Neuron (in vitro differentiated cells): ENCODE measurements at regions not wholly inside any gene's neighbourhood (a gene's known extent, or its start where the extent isn't known, plus 50 kb on each side); places are given as distances from the start of the nearest gene placed in this dataset.
A peak's percentile ranks its signal among the peaks of the same experiment; 100 is the strongest.
"Not testable (repeated sequence)": the region's sequence is repeated elsewhere in the genome, so short reads cannot be mapped to it uniquely, and the experiment has no call there.

ENCODE experiments used
- H2AFZ ChIP-seq: one replicate; pipeline ENCODE4 v1.6.1; 2013; ENCODE audit warnings: low read depth, mild to moderate bottlenecking, inconsistent platforms, low read length, moderate library complexity
- H3K27me3 ChIP-seq: one replicate; pipeline ENCODE4 v1.6.1; 2013; ENCODE audit warnings: low read length; ENCODE audit not compliant: insufficient read depth
- H3K36me3 ChIP-seq: one replicate; pipeline ENCODE4 v1.6.1; 2013; ENCODE audit warnings: low read length; ENCODE audit not compliant: insufficient read depth
- H3K4me1 ChIP-seq: one replicate; pipeline ENCODE4 v1.6.1; 2013; ENCODE audit warnings: low read length; ENCODE audit not compliant: insufficient read depth
- H3K4me3 ChIP-seq: 2 replicates; pipeline ENCODE4 v1.5.1; 2013; ENCODE audit warnings: mild to moderate bottlenecking, low read length, moderate library complexity
- H3K9me3 ChIP-seq: one replicate; pipeline ENCODE4 v1.6.1; 2013; ENCODE audit warnings: low read length

DNA sequence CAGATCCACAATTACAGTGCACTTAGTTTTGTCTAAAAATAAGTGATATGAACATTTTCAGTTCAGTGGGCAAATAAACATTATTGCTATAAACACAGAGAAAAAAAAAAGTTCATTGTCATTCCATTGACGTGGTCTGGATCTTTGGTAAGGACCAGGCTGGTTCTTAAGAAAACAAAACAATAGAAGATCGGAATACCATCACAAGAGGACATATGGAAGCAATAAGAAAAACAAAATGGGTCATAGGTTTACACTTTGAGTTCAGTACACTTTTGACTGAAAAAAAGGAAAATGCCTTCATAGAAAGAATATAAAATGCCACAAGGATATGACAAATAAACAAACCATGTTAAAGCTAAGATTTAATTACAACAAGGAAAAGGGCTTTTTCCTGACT is 289.5 kb upstream of the TYRP1 start:
- Histone ChIP-seq H3K9me3 (no peaks in the 10 kb centered on the region), H2AFZ (no peak overlapping the region), H3K36me3 (no peaks in the 10 kb centered on the region), H3K4me3 (no peak overlapping the region), H3K27me3 (no peaks in the 10 kb centered on the region), H3K4me1 (no peaks in the 10 kb centered on the region)

DNA sequence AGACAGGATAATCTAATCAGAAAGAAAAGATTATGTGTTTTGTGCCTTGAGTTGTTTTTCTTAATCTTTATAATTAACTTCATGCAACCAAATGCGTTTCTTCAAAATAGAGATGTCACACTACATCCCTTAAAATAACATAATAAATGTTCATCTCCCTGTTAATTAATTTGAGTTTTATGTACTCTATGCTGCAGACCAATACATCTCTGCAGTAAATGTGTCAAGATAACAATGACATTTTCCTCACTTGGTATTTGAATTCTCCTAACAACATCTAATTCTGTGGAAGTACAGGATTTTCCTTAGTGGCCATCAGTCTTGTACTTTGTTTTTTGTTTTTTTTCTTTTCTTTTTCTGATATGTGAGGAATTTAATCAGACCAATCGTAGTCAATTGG is 279.2 kb upstream of the TYRP1 start:
- Histone ChIP-seq H3K4me1 (peaks cover 12% of the 10 kb centered on the region), H3K36me3 (no peaks in the 10 kb centered on the region), H3K4me3 (no peak overlapping the region), H2AFZ (no peak overlapping the region), H3K27me3 (no peaks in the 10 kb centered on the region), H3K9me3 (no peaks in the 10 kb centered on the region)

DNA sequence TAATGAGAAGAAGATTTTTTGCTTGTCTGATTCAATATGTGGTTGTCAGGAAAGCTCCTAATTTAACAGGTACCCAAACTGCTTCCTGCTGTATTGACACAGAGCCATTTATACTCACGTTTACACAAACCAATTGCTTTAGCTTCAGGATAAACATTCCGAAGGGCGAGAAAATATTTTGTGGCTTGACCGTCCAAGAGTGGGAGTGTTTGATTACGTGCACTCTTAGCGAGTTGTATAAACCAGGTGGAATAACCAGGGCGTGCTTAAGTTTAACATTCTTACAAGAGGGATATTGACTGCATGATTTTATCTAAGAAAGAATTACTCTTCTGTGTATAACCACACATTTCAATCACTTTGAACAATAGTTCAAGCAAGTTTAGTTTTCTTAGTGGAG is 278.7 kb upstream of the TYRP1 start:
- H3K4me1 ChIP-seq, result peaks cover 12% of the 10 kb centered on the region
- H3K36me3 ChIP-seq, result no peaks in the 10 kb centered on the region
- H3K27me3 ChIP-seq, result no peaks in the 10 kb centered on the region
- no peak overlapping the region for H2AFZ ChIP-seq
- no peak overlapping the region for H3K4me3 ChIP-seq
- H3K9me3 ChIP-seq, result no peaks in the 10 kb centered on the region

DNA sequence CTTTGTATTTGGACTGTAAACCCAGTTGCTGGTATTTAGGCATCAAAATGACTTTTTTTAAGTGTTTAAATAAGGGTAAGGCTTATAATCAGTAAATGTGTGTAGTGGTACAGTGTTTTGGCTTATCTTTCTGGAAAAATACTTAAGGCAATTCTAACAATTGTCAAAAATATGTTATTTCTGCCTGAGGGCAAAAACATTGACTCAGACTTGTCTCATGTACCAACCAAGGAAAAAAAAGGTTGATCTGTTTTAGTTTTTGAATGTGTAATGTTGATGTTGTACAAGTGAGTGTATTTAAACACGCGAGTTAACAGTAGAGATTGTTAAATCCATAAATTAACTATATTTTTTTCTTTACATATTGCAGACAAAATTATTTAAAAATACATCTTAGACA is 277.8 kb upstream of the TYRP1 start:
- Histone ChIP-seq H3K9me3 (no peaks in the 10 kb centered on the region), H3K4me3 (no peak overlapping the region), H3K27me3 (no peaks in the 10 kb centered on the region), H3K36me3 (no peaks in the 10 kb centered on the region), H3K4me1 (peaks cover 12% of the 10 kb centered on the region), H2AFZ (no peak overlapping the region)

DNA sequence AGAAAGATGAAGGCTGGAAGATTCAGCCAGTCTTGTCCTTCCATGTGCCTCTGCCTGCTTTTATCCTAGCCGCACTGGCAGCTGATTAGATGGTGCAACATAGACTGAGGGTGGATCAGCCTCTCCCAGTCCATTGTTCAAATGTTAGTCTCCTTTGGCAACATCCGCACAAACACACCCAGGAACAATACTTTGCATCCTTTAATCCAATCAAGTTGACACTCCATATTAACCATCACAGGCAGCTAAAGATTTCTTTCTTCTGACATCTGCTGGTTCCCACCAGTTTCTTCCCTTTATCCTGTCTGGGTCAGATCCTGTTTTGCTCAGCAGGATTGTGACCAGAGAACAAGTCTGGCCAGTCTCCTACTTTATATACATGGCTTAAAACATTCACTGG is 276.5 kb upstream of the TYRP1 start:
- H3K9me3 ChIP-seq, result no peaks in the 10 kb centered on the region
- no peak overlapping the region for H3K4me3 ChIP-seq
- H3K27me3 ChIP-seq, result no peaks in the 10 kb centered on the region
- H2AFZ ChIP-seq, result no peak overlapping the region
- no peaks in the 10 kb centered on the region for H3K36me3 ChIP-seq
- peaks cover 12% of the 10 kb centered on the region for H3K4me1 ChIP-seq

DNA sequence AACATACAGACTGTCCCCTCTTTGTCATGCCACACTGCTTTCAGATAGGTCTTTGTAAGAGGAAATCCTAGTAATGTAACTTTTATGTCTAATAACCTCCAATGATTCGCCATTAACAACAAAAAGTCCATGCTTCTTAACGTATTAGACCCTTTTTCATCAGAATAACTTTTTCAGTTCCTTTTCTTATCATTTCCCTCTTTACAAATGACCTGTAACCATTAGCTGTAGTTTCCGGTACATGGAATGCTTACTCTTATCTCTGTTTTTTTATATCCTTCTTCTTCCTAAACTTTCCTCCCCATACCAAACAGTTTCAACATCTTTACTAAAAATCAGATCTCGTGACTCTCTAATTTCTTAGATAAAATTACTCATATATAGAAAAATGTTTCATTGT is 268.9 kb upstream of the TYRP1 start:
- Histone ChIP-seq H3K27me3 (no peaks in the 10 kb centered on the region), H2AFZ (no peak overlapping the region), H3K36me3 (no peaks in the 10 kb centered on the region), H3K4me3 (no peak overlapping the region), H3K9me3 (no peaks in the 10 kb centered on the region), H3K4me1 (no peaks in the 10 kb centered on the region)

DNA sequence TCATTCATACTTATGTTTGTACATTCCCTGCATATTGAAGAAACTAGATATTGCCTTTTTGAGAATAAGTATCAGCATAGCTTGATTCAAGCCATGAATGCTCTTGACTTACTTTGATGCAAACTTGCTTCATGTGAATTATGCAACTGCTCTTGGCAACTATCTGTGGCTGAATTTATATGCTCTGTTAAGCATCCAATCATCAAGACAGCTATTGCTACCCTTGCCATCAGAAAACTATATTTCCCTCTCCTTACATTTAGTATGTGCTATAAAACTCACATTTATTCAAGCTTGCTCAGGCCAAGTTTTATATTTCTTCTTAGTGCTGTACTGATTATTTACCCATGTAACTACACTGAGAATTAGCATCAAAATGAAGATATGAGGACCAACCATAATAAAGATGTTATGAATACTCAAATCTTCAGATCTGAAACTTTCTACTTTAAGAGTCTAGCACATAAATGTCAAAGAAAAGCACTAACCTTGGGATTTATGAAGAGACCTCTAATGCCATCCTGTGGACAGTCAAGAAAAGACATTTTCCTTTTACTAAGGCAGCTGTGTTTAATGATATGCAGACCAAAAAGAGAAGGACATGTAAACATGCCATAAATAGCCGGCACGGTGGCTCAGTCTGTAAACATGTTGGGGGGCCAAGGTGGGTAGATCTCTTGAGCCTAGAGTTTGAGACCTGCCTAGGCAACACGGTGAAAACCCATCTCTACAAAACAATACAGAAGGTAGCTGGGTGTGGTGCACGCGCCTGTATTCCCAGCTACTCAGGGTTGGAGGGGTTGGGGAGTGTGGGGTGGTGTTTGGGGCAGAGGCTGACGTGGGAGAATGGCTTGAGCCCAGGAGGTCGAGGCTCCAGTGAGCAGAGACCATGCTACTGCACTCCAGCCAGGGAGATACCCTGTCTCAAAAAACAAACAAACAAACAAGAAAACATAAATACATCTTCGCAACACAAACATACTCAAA is 267.0 kb upstream of the TYRP1 start:
- no peaks in the 10 kb centered on the region for H3K4me1 ChIP-seq
- no peak overlapping the region for H3K4me3 ChIP-seq
- H3K9me3 ChIP-seq, result no peaks in the 10 kb centered on the region
- peak overlapping the region; percentile 22 for H2AFZ ChIP-seq
- no peaks in the 10 kb centered on the region for H3K27me3 ChIP-seq
- H3K36me3 ChIP-seq, result no peaks in the 10 kb centered on the region

DNA sequence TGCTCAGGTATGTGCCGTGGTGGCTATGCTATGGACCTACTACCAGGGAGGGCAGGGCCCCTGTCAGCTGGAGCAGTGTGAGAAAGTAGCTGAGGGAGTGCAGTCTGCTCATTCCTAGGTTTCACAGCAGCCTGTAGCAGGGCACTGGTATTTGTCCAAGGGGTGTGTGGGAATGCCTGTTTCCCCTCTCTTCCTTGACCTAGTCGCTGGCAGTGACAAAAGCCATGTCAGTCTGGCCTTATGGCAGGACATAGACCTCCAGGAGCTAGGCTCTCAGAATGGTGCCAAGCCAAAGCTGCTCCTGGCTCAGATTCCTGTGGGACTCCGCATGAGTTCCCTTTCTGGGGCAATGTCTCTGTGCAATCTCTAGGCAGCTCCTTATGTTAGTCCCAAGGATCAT is 253.9 kb upstream of the TYRP1 start:
- no peaks in the 10 kb centered on the region for H3K36me3 ChIP-seq
- no peaks in the 10 kb centered on the region for H3K9me3 ChIP-seq
- no peaks in the 10 kb centered on the region for H3K27me3 ChIP-seq

DNA sequence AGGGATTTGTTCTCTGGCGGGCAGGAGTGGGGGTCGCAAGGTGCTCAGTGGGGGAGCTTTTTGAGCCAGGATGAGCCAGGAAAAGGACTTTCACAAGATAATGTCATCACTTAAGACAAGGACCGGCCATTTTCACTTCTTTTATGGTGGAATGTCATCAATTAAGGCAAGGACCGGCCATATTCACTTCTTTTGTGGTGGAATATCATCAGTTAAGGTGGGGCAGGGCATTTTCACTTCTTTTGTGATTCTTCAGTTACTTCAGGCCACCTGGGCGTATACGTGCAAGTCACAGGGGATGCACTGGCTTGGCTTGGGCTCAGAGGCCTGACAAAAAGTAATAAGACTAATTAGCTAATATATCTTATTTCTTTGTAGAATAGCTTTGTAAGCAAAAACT is 252.1 kb upstream of the TYRP1 start:
- H3K27me3 ChIP-seq, H2AFZ ChIP-seq, H3K4me3 ChIP-seq, H3K36me3 ChIP-seq, H3K9me3 ChIP-seq, H3K4me1 ChIP-seq: not testable (repeated sequence)

More for the DNA sequence above, 253.9 kb upstream of the TYRP1 start:
- Histone ChIP-seq H3K4me1 (no peaks in the 10 kb centered on the region), H2AFZ (no peak overlapping the region), H3K4me3 (no peak overlapping the region)

DNA sequence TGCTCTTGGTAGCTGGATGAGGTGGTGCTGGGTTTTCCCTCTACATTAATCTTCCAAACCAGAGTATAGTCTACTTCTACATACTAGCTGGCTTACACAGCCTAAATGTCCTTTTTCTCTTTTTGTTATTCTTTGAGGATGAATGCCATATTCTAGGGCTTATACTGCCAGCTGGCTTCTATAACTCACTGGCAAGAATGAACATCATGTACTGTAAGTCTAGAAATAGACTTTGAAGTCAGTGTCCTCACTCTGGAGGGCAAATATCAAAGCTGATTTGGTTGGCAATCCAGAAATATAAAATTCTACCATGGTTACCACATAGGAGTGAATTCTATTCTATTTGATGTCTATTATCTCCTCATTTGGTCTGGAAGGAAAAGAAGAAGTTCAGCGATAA is 251.7 kb upstream of the TYRP1 start:
- no peaks in the 10 kb centered on the region for H3K36me3 ChIP-seq
- H3K4me3 ChIP-seq, result no peak overlapping the region
- no peaks in the 10 kb centered on the region for H3K27me3 ChIP-seq
- H3K9me3 ChIP-seq, result no peaks in the 10 kb centered on the region
- H2AFZ ChIP-seq, result no peak overlapping the region
- no peaks in the 10 kb centered on the region for H3K4me1 ChIP-seq

DNA sequence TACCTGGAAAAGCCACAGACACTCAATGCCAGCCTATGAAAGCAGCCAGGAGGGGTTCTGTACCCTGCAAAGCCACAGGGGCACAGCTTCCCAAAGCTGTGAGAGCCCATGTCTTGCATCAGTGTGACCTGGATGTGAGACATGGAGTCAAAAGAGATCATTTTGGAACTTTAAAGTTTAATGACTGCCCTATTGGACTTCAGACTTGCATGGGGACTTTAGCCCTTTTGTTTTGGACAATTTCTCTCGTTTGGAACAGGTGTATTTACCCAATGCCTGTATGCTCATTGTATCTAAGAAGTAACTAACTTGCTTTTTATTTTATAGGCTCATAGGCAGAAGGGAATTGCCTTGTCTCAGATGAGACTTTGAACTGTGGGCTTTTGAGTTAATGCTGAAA is 244.9 kb upstream of the TYRP1 start:
- no peaks in the 10 kb centered on the region for H3K9me3 ChIP-seq
- no peaks in the 10 kb centered on the region for H3K27me3 ChIP-seq
- H2AFZ ChIP-seq, result no peak overlapping the region
- H3K36me3 ChIP-seq, result no peaks in the 10 kb centered on the region
- no peak overlapping the region for H3K4me3 ChIP-seq
- H3K4me1 ChIP-seq, result no peaks in the 10 kb centered on the region

DNA sequence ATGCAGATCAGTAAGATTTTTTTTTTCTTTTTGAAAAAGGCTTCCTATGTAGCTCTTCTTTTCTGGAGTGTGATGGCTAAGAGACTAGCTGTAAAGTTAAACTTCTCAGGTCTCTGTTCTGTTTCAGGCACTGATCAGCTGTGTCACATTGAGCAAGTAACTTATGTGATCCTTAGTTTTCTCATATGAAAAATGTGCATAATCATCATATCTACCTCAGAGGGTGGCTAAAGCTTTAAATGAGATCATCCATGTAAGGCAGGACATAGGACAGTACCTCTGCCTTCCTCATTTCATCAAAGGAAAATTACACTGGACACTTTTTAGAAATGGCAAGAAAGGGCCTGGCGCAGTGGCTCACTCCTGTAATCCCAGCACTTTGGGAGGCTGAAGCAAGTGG is 235.9 kb upstream of the TYRP1 start:
- Histone ChIP-seq H3K9me3 (no peaks in the 10 kb centered on the region), H2AFZ (no peak overlapping the region)

DNA sequence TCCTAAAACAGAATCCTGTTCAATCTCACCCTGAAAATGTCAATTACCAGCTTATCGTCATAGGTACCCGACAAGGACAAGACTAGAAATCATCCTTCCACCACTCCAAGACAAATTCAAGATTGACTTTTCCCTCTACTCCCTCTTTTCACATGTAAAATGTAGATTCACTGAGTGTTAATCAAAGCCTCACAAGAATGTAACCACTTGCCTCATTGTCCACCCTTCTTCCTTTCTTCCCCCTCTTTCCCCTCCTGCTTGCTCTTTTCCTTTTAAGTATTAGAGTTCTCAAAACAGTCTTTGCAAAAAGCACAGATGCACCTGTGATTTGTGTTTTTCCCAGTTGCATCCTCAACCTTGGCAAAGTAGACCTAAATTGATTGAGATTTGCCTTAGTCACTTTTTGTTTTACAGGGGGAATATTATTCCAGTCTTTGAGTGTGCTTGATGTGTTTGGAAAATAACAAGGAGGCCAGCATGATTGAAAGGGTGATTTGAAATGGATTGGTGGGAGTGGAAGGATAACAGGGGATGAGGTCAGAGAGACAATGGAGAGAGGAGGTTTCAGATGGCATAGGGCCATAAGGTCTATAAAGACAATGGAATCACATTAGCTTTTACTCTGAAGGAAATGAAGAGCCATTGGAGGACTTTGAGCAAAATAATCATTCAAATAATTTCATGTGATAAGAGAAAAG is 231.3 kb upstream of the TYRP1 start:
- H3K36me3 ChIP-seq, result no peaks in the 10 kb centered on the region
- no peak overlapping the region for H3K4me3 ChIP-seq
- no peaks in the 10 kb centered on the region for H3K9me3 ChIP-seq
- H3K27me3 ChIP-seq, result no peaks in the 10 kb centered on the region
- H2AFZ ChIP-seq, result no peak overlapping the region
- peaks cover 14% of the 10 kb centered on the region for H3K4me1 ChIP-seq

More for the DNA sequence above, 235.9 kb upstream of the TYRP1 start:
- Histone ChIP-seq H3K36me3 (no peaks in the 10 kb centered on the region), H3K27me3 (no peaks in the 10 kb centered on the region), H3K4me1 (peaks cover 10% of the 10 kb centered on the region), H3K4me3 (no peak overlapping the region)
